ENCODE measurements at regions not wholly inside any gene's neighbourhood (a gene's known extent, or its start where the extent isn't known, plus 50 kb on each side); places are given as distances from the start of the nearest gene placed in this dataset.

- Mint-ChIP-seq H3K27me3 (ENCODE audit: low read depth) (no peaks in the 10 kb centered on the region), H3K36me3 (no peaks in the 10 kb centered on the region), H3K27ac (no peak overlapping the region), H3K9me3 (no peaks in the 10 kb centered on the region), H3K4me3 (no peak overlapping the region), H3K4me1 (peaks cover 11% of the 10 kb centered on the region)
- no peak for DNase-seq (ENCODE audit: low spot score)
- no peak for TF ChIP-seq ELF4 (CRISPR knock-in tag; IDR thresholded peaks at IDR 0.05; ENCODE audit: low read depth)
- CTCF ChIA-PET: no interaction called here
- POLR2A ChIA-PET: no interaction called here
- ATAC-seq: no peak
Measured at GRCh38 chr6:82017773-82018172, 229.8 kb downstream of the IBTK start.

DNA sequence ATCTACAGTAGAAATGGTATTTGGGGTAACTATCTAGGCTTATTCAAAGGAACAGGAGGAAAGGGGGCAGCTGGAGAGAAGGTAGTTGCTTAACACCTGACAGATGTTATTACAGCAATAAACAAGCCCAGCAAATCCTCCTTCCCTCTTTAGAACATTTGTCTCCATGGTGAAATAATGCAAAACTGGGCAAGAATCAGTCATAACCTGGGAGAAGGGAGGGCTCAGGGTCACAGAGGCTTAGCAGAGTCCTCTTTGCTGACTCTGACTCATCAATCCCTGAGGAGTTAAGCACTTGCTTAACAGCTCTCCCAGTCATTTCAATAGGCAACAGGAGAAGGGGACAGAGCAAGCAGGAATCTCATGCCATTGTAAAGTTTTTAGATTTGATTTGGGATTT is 230.3 kb downstream of the IBTK start:
- Mint-ChIP-seq H3K27ac (no peak overlapping the region), H3K9me3 (no peaks in the 10 kb centered on the region), H3K27me3 (ENCODE audit: low read depth) (no peaks in the 10 kb centered on the region), H3K4me1 (peaks cover 11% of the 10 kb centered on the region), H3K4me3 (no peak overlapping the region), H3K36me3 (no peaks in the 10 kb centered on the region)
- ATAC-seq (peak; percentile 100), DNase-seq (ENCODE audit: low spot score) (no peak)
- CTCF ChIA-PET: interaction anchor here (1.0 kb wide), 1 partner anchor 11 kb away, joined by 4 read pairs; no protein-coding TSS in a partner anchor
- TF ChIP-seq ZNF423 (CRISPR knock-in tag; IDR thresholded peaks at IDR 0.05): no peak
- TF ChIP-seq ZNF416 (CRISPR knock-in tag; IDR thresholded peaks at IDR 0.05): no peak
- no peak for TF ChIP-seq TCF7 (CRISPR knock-in tag; IDR thresholded peaks at IDR 0.05; ENCODE audit: low read depth)
- TF ChIP-seq, protein P1, sequence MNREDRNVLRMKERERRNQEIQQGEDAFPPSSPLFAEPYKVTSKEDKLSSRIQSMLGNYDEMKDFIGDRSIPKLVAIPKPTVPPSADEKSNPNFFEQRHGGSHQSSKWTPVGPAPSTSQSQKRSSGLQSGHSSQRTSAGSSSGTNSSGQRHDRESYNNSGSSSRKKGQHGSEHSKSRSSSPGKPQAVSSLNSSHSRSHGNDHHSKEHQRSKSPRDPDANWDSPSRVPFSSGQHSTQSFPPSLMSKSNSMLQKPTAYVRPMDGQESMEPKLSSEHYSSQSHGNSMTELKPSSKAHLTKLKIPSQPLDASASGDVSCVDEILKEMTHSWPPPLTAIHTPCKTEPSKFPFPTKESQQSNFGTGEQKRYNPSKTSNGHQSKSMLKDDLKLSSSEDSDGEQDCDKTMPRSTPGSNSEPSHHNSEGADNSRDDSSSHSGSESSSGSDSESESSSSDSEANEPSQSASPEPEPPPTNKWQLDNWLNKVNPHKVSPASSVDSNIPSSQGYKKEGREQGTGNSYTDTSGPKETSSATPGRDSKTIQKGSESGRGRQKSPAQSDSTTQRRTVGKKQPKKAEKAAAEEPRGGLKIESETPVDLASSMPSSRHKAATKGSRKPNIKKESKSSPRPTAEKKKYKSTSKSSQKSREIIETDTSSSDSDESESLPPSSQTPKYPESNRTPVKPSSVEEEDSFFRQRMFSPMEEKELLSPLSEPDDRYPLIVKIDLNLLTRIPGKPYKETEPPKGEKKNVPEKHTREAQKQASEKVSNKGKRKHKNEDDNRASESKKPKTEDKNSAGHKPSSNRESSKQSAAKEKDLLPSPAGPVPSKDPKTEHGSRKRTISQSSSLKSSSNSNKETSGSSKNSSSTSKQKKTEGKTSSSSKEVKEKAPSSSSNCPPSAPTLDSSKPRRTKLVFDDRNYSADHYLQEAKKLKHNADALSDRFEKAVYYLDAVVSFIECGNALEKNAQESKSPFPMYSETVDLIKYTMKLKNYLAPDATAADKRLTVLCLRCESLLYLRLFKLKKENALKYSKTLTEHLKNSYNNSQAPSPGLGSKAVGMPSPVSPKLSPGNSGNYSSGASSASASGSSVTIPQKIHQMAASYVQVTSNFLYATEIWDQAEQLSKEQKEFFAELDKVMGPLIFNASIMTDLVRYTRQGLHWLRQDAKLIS (CRISPR knock-in tag; IDR thresholded peaks at IDR 0.05; ENCODE audit: borderline replicate concordance): no peak
- TF ChIP-seq CREM (CRISPR knock-in tag; IDR thresholded peaks at IDR 0.05): no peak
- no peak for TF ChIP-seq FOXP4 (CRISPR knock-in tag; IDR thresholded peaks at IDR 0.05)
- TF ChIP-seq ELF4 (CRISPR knock-in tag; IDR thresholded peaks at IDR 0.05; ENCODE audit: low read depth): no peak
- TF ChIP-seq TEAD1 (CRISPR knock-in tag; IDR thresholded peaks at IDR 0.05): no peak
- no peak for TF ChIP-seq ETV6 (CRISPR knock-in tag; IDR thresholded peaks at IDR 0.05)
- TF ChIP-seq ZBTB43 (CRISPR knock-in tag; IDR thresholded peaks at IDR 0.05): no peak
- TF ChIP-seq, protein P2, sequence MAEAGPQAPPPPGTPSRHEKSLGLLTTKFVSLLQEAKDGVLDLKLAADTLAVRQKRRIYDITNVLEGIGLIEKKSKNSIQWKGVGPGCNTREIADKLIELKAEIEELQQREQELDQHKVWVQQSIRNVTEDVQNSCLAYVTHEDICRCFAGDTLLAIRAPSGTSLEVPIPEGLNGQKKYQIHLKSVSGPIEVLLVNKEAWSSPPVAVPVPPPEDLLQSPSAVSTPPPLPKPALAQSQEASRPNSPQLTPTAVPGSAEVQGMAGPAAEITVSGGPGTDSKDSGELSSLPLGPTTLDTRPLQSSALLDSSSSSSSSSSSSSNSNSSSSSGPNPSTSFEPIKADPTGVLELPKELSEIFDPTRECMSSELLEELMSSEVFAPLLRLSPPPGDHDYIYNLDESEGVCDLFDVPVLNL (CRISPR knock-in tag; IDR thresholded peaks at IDR 0.05; ENCODE audit: borderline replicate concordance, low read depth): no peak
- TF ChIP-seq ZNF281 (CRISPR knock-in tag; IDR thresholded peaks at IDR 0.05): no peak
- POLR2A ChIA-PET: no interaction called here

Measured in WTC11 (cell line).